Heart right ventricle (tissue), 16 donors: ENCODE measurements at regions not wholly inside any gene's neighbourhood (a gene's known extent, or its start where the extent isn't known, plus 50 kb on each side); places are given as distances from the start of the nearest gene placed in this dataset.

Source experiments
- ATAC-seq, 8 donors: fragments of 200-7000 bp; cut with Tn5 transposase; one replicate each; pipeline ENCODE4 v1.9.1; 2020; ENCODE audit warnings: mild to moderate bottlenecking in 8 of 8, moderate library complexity in 8 of 8, moderate number of reproducible peaks in 1 of 8
- DNase-seq, 2 donors: peaks; one replicate each; pipeline ENCODE4 v3.0.0-alpha.2; 2020
- H3K27ac ChIP-seq, 10 donors: fragments of 200-600 bp; sonication (generic) in 2 of 10; one replicate each; pipeline versions ENCODE4 v1.5.0 to v1.8.0; 2020 to 2022; ENCODE audit warnings: mild to moderate bottlenecking in 3 of 10
- H3K27me3 ChIP-seq, 7 donors: fragments of 200-600 bp; one replicate each; pipeline ENCODE4 v1.8.0; 2021 to 2022; ENCODE audit warnings: mild to moderate bottlenecking in 2 of 7
- H3K36me3 ChIP-seq, 9 donors: fragments of 200-600 bp; sonication (generic) in 1 of 9; one replicate each; pipeline versions ENCODE4 v1.5.0 to v1.8.0; 2020 to 2022; ENCODE audit warnings: mild to moderate bottlenecking in 2 of 9
- H3K4me1 ChIP-seq, 9 donors: fragments of 200-600 bp; sonication (generic) in 1 of 9; one replicate each; pipeline versions ENCODE4 v1.5.0 to v1.8.0; 2020 to 2022; ENCODE audit warnings: mild to moderate bottlenecking in 4 of 9
- H3K4me3 ChIP-seq, 10 donors: fragments of 200-600 bp; sonication (generic) in 2 of 10; one replicate each; pipeline versions ENCODE4 v1.5.0 to v1.8.0; 2020 to 2022; ENCODE audit warnings: mild to moderate bottlenecking in 7 of 10, moderate library complexity in 2 of 10
- H3K9me3 ChIP-seq, 11 donors: fragments of 200-600 bp in 10 of 11; sonication (generic) in 2 of 11; one replicate each; pipeline versions ENCODE4 v1.5.0 to v1.8.0; 2013 to 2022; ENCODE audit warnings: mild to moderate bottlenecking in 2 of 11, control low read depth in 1 of 11, moderate library complexity in 1 of 11
- WGBS, 2 donors: extraction: QIAGEN DNeasy Blood & Tissue Kit; methylation state at CpG; one replicate each; pipeline ENCODE4 v1.1.7; 2013; ENCODE audit warnings: inconsistent platforms in 1 of 2; 5-methylcytosine and 5-hydroxymethylcytosine counted together
- intact Hi-C, 10 donors: fragments of 100-400 bp; cut with DNase I; formaldehyde crosslinking; loops; one replicate each; pipeline versions ENCODE4 v1.11.1 to v1.14.2; 2022
- TF ChIP-seq, protein P1 (sequence below), 9 donors: fragments of 200-600 bp; sonication (generic) in 2 of 9; IDR thresholded peaks; one replicate each; pipeline versions ENCODE4 v1.5.0 to v1.8.0; 2021 to 2022; ENCODE audit warnings: antibody characterized with exemption in 9 of 9, mild to moderate bottlenecking in 5 of 9, moderate library complexity in 1 of 9
- donor health status: Arrhythmogenic right ventricular cardiomyopathy.
- donor health status: ischemic (EF 13 %, LVEDD 7.1; RV severe dilation, severe dysfunction).
- donor health status: healthy with polysubstance abuse.
- donor health status: DM: no; HTN: yes; CAD: no.
- donor health status: DM: no; HTN: no; CAD: no.
- donor health status: ischemic (EF 25% LVEDD 6.9; RV normal size, moderate dysfunction).
- donor health status: ischemic (EF 25% LVEDD 5.7; RV mildly dilated, moderate dysfunction).
- donor health status: healthy.
- donor health status: DM: yes; HTN: yes; CAD: no.
- donor health status: Ischemic cardiomyopathy.
- donor health status: ischemic (EF 35%, LVEDD 5.7; RV mildly dilated, moderate dysfunction).
- donor health status: nonischemic (EF 11% LVEDD 7.7; RV severe dilation, severe dysfunction).
- donor health status: DM: yes; HTN: yes; CAD: no.
- donor health status: PGD.
- donor health status: ischemic (EF 29% LVEDD 5.4; RV normal size, mild dysfunction).
- donor health status: nonischemic (EF 23%, LVEDD 6.1; RV moderate dilation, normal function).

DNA sequence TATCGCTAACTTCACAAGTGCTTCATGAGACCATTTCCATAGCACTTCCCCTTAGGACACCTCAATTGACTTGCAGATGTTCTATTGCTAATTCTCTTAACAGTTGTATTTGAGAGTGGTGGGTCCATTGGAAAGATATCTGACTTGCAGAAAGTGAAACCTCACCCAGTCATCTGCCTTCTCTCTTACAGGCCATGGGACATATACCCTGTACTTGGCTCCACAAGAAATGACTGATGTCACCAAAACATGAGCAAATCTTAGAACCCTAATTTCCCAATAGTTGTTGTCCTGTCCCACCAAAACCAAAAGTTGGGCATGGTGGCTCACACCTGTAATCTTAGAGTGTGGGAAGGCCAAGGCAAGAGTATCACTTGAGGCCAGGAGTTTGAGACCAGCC, 101.9 kb upstream of the MAML3 start:
- Histone ChIP-seq H3K9me3 (no peaks in the 10 kb centered on the region), H3K36me3 (no peaks in the 10 kb centered on the region), H3K27ac (no peak overlapping the region), H3K27me3 (no peaks in the 10 kb centered on the region), H3K4me3 (no peak overlapping the region), H3K4me1 (peaks cover 0 to 37% (median 15%) of the 10 kb centered on the region in 9 donors)
- TF ChIP-seq, protein P1, sequence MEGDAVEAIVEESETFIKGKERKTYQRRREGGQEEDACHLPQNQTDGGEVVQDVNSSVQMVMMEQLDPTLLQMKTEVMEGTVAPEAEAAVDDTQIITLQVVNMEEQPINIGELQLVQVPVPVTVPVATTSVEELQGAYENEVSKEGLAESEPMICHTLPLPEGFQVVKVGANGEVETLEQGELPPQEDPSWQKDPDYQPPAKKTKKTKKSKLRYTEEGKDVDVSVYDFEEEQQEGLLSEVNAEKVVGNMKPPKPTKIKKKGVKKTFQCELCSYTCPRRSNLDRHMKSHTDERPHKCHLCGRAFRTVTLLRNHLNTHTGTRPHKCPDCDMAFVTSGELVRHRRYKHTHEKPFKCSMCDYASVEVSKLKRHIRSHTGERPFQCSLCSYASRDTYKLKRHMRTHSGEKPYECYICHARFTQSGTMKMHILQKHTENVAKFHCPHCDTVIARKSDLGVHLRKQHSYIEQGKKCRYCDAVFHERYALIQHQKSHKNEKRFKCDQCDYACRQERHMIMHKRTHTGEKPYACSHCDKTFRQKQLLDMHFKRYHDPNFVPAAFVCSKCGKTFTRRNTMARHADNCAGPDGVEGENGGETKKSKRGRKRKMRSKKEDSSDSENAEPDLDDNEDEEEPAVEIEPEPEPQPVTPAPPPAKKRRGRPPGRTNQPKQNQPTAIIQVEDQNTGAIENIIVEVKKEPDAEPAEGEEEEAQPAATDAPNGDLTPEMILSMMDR (IDR thresholded peaks at IDR 0.05): no peak
- DNase-seq (no peak), ATAC-seq (no peak)
- intact Hi-C loops: loop anchor here in 8 of 10 donors (5.0 to 10.0 kb wide), 8 partner anchors 71 to 601 kb away; partner anchors contain the start of genes MAML3 (in 1 of the 8) and MGST2 (in 1 of the 8)
- 96% methylated on average over 1 of the region's 1 CpG for WGBS, 2 donors

DNA sequence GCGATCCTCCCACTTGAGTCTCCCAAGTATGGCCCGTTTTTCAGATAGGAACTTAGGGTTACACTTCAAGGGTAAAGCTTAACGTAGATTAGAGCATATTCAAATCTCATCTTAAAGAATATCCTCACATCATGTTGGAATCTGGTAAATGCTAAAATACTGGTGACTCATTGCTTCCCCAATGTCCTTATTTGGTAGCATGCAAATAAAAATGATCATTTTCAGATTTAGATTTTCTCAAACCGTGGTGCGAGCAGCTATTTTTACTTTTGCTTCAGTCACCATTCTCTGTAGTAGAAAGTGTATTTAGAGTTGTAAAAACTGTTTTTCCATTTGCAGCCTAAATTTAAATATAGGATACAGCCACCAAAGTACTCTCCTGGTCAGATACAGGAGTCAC, 101.5 kb upstream of the MAML3 start:
- ATAC-seq (no peak), DNase-seq (no peak)
- H3K36me3 ChIP-seq: no peaks in the 10 kb centered on the region
- H3K9me3 ChIP-seq: no peaks in the 10 kb centered on the region
- H3K4me1 ChIP-seq: peaks cover 0 to 41% (median 15%) of the 10 kb centered on the region in 9 donors
- no peak overlapping the region for H3K4me3 ChIP-seq
- intact Hi-C loops: loop anchor here in 8 of 10 donors (5.0 to 10.0 kb wide), 8 partner anchors 72 to 601 kb away; partner anchors contain the start of genes MAML3 (in 1 of the 8) and MGST2 (in 1 of the 8)
- H3K27me3 ChIP-seq: no peaks in the 10 kb centered on the region
- TF ChIP-seq, protein P1 (IDR thresholded peaks at IDR 0.05): no peak
- 88 to 92% methylated on average over 5 of the region's 5 CpGs for WGBS, 2 donors
- no peak overlapping the region for H3K27ac ChIP-seq

DNA sequence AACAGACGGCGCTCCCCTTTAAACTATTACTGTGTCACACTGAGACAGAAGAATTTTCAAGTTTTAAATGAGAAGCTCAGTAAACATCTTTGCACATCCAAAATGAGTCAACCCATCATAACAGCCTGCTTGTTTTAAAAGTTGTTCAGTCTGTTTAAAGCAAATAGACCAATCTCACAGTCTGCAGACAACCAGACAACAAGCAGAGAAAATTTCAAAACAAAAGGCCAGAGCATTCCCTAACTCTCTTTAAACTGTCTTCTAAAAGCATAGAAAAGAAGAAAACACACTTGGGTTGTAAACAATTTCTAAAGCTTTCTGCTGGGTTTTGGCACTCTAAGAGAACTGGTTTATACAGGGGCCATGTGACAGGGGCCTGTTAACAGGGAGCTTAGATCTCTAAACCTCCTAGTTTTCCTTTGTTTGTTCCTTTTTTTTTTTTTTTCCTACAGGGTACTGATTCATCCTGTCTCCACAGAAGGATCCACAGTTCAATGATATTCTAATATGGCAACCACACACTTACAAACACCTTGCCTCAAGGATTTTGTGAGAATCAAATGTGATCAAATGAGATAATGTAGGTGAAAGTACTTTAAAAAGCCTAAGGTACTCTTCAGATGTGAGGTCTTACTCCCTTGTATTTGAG, 100.8 kb upstream of the MAML3 start:
- no peaks in the 10 kb centered on the region for H3K36me3 ChIP-seq
- H3K27me3 ChIP-seq: no peaks in the 10 kb centered on the region
- H3K4me3 ChIP-seq: no peak overlapping the region
- no peak overlapping the region for H3K27ac ChIP-seq
- WGBS, 2 donors: 95 to 97% methylated on average over 2 of the region's 2 CpGs
- no peaks in the 10 kb centered on the region for H3K9me3 ChIP-seq
- intact Hi-C loops: loop anchor here (5.0 to 10.0 kb wide), 17 partner anchors 68 to 600 kb away; partner anchors contain the start of genes MAML3 (in 2 of the 10) and MGST2 (in 2 of the 10)
- peaks cover 0 to 41% (median 15%) of the 10 kb centered on the region in 9 donors for H3K4me1 ChIP-seq
- TF ChIP-seq, protein P1 (IDR thresholded peaks at IDR 0.05): no peak
- no peak for ATAC-seq
- no peak for DNase-seq

DNA sequence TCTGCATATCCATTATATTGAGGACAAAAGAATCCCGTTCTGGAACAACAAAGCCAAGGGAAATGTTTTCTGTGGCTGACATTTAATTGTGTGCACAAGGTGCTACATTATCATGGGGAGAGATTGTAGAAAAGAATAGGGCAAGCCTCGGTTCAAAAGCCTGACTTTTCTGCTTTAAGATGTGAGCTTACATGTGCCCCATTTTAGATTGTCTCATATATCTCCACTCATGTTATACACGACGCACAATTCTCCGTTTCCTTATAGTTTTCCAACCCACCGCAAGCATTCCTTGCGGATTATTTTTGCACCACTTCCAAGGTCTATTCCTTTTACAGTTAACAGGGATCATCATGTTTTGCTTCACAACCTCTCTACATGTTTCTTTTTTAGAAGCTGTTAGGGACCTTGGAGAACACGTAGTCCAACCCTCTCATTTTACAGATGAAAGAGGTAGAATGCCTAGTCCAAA, 99.6 kb upstream of the MAML3 start:
- intact Hi-C loops: loop anchor here (1.0 to 10.0 kb wide), 25 partner anchors 69 to 599 kb away; partner anchors contain the start of genes MAML3 (in 4 of the 10) and MGST2 (in 2 of the 10)
- 54% methylated on average over 8 of the region's 8 CpGs for WGBS, 2 donors

More for the DNA sequence above, 99.6 kb upstream of the MAML3 start:
- peak in 1 of 8 donors; percentile 1 for ATAC-seq
- peak overlapping the region in 7 of 10 donors; percentile 70 to 95 (median 79) for H3K4me3 ChIP-seq
- no peaks in the 10 kb centered on the region for H3K9me3 ChIP-seq
- H3K27me3 ChIP-seq: no peaks in the 10 kb centered on the region
- TF ChIP-seq, protein P1 (IDR thresholded peaks at IDR 0.05): peak in 1 of 9 donors; percentile 20
- peak overlapping the region in 8 of 10 donors; percentile 50 to 99 (median 94) for H3K27ac ChIP-seq
- H3K36me3 ChIP-seq: no peaks in the 10 kb centered on the region
- DNase-seq: no peak
- H3K4me1 ChIP-seq: peaks cover 0 to 45% (median 22%) of the 10 kb centered on the region in 9 donors
